Sigmoid colon (tissue), 6 donors: ENCODE measurements at regions not wholly inside any gene's neighbourhood (a gene's known extent, or its start where the extent isn't known, plus 50 kb on each side); places are given as distances from the start of the nearest gene placed in this dataset.

Experiments used
- DNase-seq: peaks from one replicate; pipeline ENCODE4 v3.0.0-alpha.2; 2019
- H3K27ac ChIP-seq, 4 donors: fragments of 200-600 bp; sonication (generic); one replicate each; pipeline ENCODE4 v1.5.1; 2016 to 2019; ENCODE audit warnings: mild to moderate bottlenecking in 1 of 4
- H3K27me3 ChIP-seq, 3 donors: fragments of 200-600 bp; sonication (generic); one replicate each; pipeline ENCODE4 v1.5.1; 2019; ENCODE audit warnings: mild to moderate bottlenecking in 1 of 3
- H3K36me3 ChIP-seq, 4 donors: fragments of 200-600 bp; sonication (generic); one replicate each; pipeline ENCODE4 v1.5.1; 2016 to 2019
- H3K4me1 ChIP-seq, 4 donors: fragments of 200-600 bp; sonication (generic); one replicate each; pipeline ENCODE4 v1.5.1; 2017 to 2019
- H3K4me3 ChIP-seq, 4 donors: fragments of 200-600 bp; sonication (generic); one replicate each; pipeline ENCODE4 v1.5.1; 2017 to 2019; ENCODE audit warnings: mild to moderate bottlenecking in 2 of 4, moderate library complexity in 1 of 4
- H3K9me3 ChIP-seq, 4 donors: fragments of 200-600 bp in 3 of 4; sonication (generic) in 3 of 4; one replicate each; pipeline versions ENCODE4 v1.5.1 to v1.6.1; 2013 to 2019
- CTCF ChIP-seq, 4 experiments: fragments of 450-650 bp in 3 of 4; fragments of 200-600 bp in 1 of 4; IDR thresholded peaks; one replicate each; pipeline ENCODE4 v1.5.1; 2016 to 2019; ENCODE audit warnings: antibody characterized with exemption in 4 of 4, mild to moderate bottlenecking in 3 of 4, moderate library complexity in 2 of 4
- EP300 ChIP-seq, 4 donors: sonication (generic); formaldehyde crosslinking; IDR thresholded peaks; one replicate each; pipeline ENCODE4 v1.6.1; 2017; ENCODE audit warnings: antibody characterized with exemption in 4 of 4
- POLR2A ChIP-seq, 2 donors: fragments of 450-650 bp; IDR thresholded peaks; one replicate each; pipeline ENCODE4 v1.6.1; 2016; ENCODE audit warnings: antibody characterized with exemption in 2 of 2, mild to moderate bottlenecking in 2 of 2, moderate library complexity in 2 of 2
- POLR2AphosphoS5 ChIP-seq, 4 donors: sonication (generic); formaldehyde crosslinking; IDR thresholded peaks; one replicate each; pipeline ENCODE4 v1.6.1; 2017; ENCODE audit warnings: antibody characterized with exemption in 4 of 4
- WGBS, 2 donors: extraction: QIAGEN DNeasy Blood & Tissue Kit; methylation state at CpG; one replicate each; pipeline ENCODE4 v1.1.7; 2013; 5-methylcytosine and 5-hydroxymethylcytosine counted together
- intact Hi-C: fragments of 100-400 bp; cut with DNase I; formaldehyde crosslinking; loops from one replicate; pipeline ENCODE4 v1.15.1; 2023
- donor health status: healthy with polysubstance abuse.
- donor health status: healthy.

- intact Hi-C loops = no loop called here
- DNase-seq = no peak
- Histone ChIP-seq H3K36me3 (no peaks in the 10 kb centered on the region), H3K9me3 (no peaks in the 10 kb centered on the region), H3K27ac (no peak overlapping the region), H3K27me3 (no peaks in the 10 kb centered on the region), H3K4me3 (no peak overlapping the region), H3K4me1 (peaks cover 0 to 14% (median 5%) of the 10 kb centered on the region in 4 donors)
- no peak for TF ChIP-seq EP300 (IDR thresholded peaks at IDR 0.05)
- TF ChIP-seq POLR2AphosphoS5 (IDR thresholded peaks at IDR 0.05) = no peak
- no peak for TF ChIP-seq CTCF (IDR thresholded peaks at IDR 0.05)
- no peak for TF ChIP-seq POLR2A (IDR thresholded peaks at IDR 0.05)
- 94 to 96% methylated on average over 2 of the region's 2 CpGs for WGBS, 2 donors
Measured at GRCh38 chr2:177124371-177124770, 88.2 kb upstream of the HNRNPA3 start.

DNA sequence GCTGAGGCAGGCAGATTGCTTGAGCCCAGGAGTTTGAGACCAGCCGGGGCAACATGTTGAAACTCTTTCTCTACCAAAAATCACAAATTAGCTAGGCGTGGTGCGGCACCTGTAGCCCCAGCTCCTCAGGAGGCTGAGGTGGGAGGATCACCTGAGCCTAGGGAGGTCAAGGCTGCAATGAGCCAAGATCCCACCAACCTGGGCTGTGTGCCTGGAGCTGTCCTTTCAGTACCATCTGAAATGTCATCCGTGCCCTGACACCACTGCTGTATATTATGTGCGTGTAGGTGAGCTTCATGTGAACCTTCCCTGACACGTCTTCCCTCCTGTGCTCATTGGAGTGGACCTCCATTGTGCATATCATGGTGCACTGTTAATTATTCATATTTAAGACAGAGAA lies 84.8 kb upstream of the HNRNPA3 start:
- Histone ChIP-seq H3K4me3 (no peak overlapping the region), H3K9me3 (no peaks in the 10 kb centered on the region), H3K36me3 (no peaks in the 10 kb centered on the region), H3K27ac (no peak overlapping the region), H3K4me1 (no peaks in the 10 kb centered on the region), H3K27me3 (no peaks in the 10 kb centered on the region)
- DNase-seq = no peak
- 95% methylated on average over 6 of the region's 6 CpGs for WGBS, 2 donors
- intact Hi-C loops = no loop called here
- TF ChIP-seq CTCF (IDR thresholded peaks at IDR 0.05) = no peak
- TF ChIP-seq POLR2A (IDR thresholded peaks at IDR 0.05) = no peak
- TF ChIP-seq POLR2AphosphoS5 (IDR thresholded peaks at IDR 0.05) = no peak
- TF ChIP-seq EP300 (IDR thresholded peaks at IDR 0.05) = no peak

GRCh38 chr2:177129610-177130009 lies 83.0 kb upstream of the HNRNPA3 start:
- no peaks in the 10 kb centered on the region for H3K27me3 ChIP-seq
- no peaks in the 10 kb centered on the region for H3K4me1 ChIP-seq
- no peak overlapping the region for H3K4me3 ChIP-seq
- TF ChIP-seq POLR2A (IDR thresholded peaks at IDR 0.05) = no peak
- no peak for TF ChIP-seq POLR2AphosphoS5 (IDR thresholded peaks at IDR 0.05)
- TF ChIP-seq CTCF (IDR thresholded peaks at IDR 0.05) = no peak
- no peak for TF ChIP-seq EP300 (IDR thresholded peaks at IDR 0.05)
- 78 to 79% methylated on average over 3 of the region's 3 CpGs for WGBS, 2 donors
- DNase-seq = no peak
- intact Hi-C loops = no loop called here
- no peaks in the 10 kb centered on the region for H3K36me3 ChIP-seq
- no peaks in the 10 kb centered on the region for H3K9me3 ChIP-seq
- H3K27ac ChIP-seq = no peak overlapping the region

GRCh38 chr2:177131858-177132257 lies 80.7 kb upstream of the HNRNPA3 start:
- Histone ChIP-seq H3K4me3 (no peak overlapping the region), H3K27me3 (no peaks in the 10 kb centered on the region), H3K4me1 (no peaks in the 10 kb centered on the region), H3K36me3 (no peaks in the 10 kb centered on the region), H3K27ac (no peak overlapping the region), H3K9me3 (no peaks in the 10 kb centered on the region)
- TF ChIP-seq POLR2A (IDR thresholded peaks at IDR 0.05) (no peak), EP300 (IDR thresholded peaks at IDR 0.05) (no peak), CTCF (IDR thresholded peaks at IDR 0.05) (no peak), POLR2AphosphoS5 (IDR thresholded peaks at IDR 0.05) (no peak)
- DNase-seq = no peak
- intact Hi-C loops = no loop called here

DNA sequence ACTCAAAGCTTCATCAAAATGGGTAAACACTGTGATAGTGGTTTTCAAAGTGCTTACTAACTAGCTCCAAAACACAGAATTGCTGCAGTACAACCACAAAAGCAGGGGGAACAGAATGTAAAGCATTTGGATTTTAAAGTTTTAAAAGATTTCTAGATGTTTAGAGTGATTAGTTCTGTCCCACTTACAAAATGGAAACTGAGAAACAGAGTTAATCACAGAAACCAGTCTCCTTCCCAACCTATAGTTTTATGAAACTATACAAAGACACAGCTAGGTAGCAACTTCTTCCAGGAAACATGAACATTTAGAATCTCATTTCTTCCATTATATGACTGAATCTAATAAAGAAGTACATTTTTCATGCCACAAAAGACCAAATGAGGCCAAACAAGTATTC lies 73.8 kb upstream of the HNRNPA3 start:
- no peak for DNase-seq
- no peaks in the 10 kb centered on the region for H3K9me3 ChIP-seq
- H3K4me3 ChIP-seq = no peak overlapping the region
- no peak for TF ChIP-seq CTCF (IDR thresholded peaks at IDR 0.05)
- TF ChIP-seq EP300 (IDR thresholded peaks at IDR 0.05) = no peak
- no peak for TF ChIP-seq POLR2A (IDR thresholded peaks at IDR 0.05)
- no peak for TF ChIP-seq POLR2AphosphoS5 (IDR thresholded peaks at IDR 0.05)
- no peaks in the 10 kb centered on the region for H3K4me1 ChIP-seq
- intact Hi-C loops = no loop called here
- H3K27ac ChIP-seq = no peak overlapping the region
- no peaks in the 10 kb centered on the region for H3K27me3 ChIP-seq
- no peaks in the 10 kb centered on the region for H3K36me3 ChIP-seq
